ENCODE measurements at regions not wholly inside any gene's neighbourhood (a gene's known extent, or its start where the extent isn't known, plus 50 kb on each side); places are given as distances from the start of the nearest gene placed in this dataset.
"Not testable (repeated sequence)": the region's sequence is repeated elsewhere in the genome, so short reads cannot be mapped to it uniquely, and the experiment has no call there.

DNA sequence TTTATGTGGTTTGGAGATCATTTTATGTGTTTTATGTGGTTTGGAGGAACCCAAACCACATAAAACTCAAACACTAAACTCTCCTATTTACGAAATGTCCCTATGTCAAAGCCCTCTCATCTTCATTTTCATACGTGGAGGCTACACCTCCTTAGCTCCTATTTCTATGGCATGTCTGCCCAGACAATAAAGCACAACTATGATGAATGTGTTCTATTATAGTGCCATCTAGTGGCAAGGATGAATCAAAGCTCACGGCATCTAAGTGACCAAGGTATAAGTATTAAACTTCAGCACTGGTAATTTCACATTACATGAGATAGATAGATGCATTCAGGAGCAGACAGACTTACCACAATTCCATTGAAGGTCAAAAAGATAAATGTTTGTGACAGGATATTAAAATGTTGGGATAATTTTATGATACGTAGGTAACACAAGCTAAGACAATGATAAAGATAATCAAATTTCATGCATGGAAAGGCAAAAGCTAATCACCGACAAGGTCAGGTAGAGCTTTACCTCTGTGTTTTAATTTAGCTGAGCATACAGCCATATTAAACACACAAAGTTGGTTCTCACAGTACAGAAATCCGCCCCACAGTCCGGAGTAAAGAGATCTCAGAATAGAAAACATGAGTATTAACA lies 130.6 kb upstream of the FHIT start:
- no peak for DNase-seq (ENCODE audit: low read depth)

- DNase-seq (ENCODE audit: low read depth): no peak
These were observed 136.6 kb upstream of the FHIT start for GRCh38 chr3:61387817-61388216.

- not testable (repeated sequence) for DNase-seq (ENCODE audit: low read depth)
These were observed 142.3 kb upstream of the FHIT start for GRCh38 chr3:61393480-61393947.

- no peak for DNase-seq (ENCODE audit: low read depth)
These were observed 150.1 kb upstream of the FHIT start for GRCh38 chr3:61401359-61401758.

- DNase-seq (ENCODE audit: low read depth): no peak
These were observed 154.0 kb upstream of the PTPRG start for GRCh38 chr3:61407397-61407796.

- no peak for DNase-seq (ENCODE audit: low read depth)
These were observed 151.7 kb upstream of the PTPRG start for GRCh38 chr3:61409638-61410037.

DNA sequence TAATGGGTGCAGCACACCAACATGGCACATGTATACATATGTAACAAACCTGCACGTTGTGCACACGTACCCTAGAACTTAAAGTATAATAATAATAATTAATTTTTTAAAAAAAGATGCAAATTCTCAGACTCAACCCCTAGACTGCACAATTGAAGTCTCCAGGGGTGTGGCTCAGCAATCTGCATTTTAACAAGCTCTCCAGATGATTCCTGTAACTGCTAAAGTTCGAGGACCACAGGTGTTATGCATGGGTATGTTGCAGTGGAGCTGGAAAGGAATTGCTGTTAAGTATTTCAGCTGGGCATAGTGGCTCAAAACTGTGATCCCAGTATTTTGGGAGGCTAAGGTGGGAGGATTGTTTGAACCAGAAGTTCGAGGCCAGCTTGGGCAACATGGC lies 151.0 kb upstream of the PTPRG start:
- not testable (repeated sequence) for DNase-seq (ENCODE audit: low read depth)

GRCh38 chr3:61411009-61411662 lies 150.2 kb upstream of the PTPRG start:
- no peak for DNase-seq (ENCODE audit: low read depth)

DNA sequence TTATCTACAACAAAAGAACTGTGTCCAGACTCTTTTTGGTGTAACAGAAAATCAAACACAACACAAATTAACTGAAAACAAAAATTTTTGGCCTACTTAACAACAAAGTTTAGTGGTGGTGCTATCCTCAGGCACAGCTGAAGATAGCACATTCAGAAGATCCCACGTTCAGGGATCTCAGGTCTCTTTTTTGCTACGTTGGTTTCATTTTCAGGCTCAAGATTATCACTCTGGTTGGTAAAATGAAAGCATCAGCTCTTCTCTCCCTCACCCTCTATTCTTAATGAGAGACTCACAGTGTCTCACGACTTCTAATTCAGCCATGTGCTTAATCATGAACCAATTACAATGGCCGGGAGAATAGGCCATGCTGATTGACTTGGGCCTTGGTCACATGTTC lies 146.9 kb upstream of the PTPRG start:
- DNase-seq (ENCODE audit: low read depth): no peak

DNA sequence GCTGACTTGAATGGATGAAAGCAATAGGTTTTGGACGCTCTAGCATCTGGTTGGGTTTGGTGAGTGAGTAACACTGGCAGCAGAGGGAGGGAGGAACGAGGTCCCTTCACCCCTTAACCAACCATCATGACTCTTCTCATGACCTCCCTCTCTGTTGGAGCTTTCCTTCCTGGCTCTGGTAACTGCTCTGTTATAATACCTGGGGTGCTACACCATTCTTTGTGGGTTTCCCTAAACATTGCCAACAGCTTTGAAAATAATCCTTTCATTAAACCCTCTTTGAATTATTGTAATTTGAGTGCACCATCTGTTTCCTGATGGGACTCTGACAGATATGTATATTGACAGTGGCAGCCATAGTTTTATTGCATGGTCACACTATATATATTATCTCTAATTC lies 146.2 kb upstream of the PTPRG start:
- DNase-seq (ENCODE audit: low read depth): no peak

DNA sequence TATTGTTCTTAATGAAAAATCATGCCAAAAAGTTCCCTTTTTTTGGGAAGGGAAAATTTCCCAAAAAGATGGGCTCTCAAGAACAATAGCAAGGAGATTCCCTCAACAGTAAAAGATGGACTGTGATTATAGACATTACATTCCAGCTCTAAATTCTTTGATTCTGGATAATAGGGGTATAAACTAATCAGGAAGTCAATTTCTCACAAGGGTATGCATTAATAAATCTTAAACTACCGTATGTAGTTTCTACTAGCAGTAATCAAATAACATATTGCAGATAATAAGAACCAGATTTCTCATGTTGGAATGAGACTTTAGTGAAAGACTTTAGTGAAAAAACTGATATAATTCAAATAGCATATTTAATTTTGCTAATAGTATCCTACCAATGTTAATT lies 144.8 kb upstream of the PTPRG start:
- DNase-seq (ENCODE audit: low read depth): no peak

DNA sequence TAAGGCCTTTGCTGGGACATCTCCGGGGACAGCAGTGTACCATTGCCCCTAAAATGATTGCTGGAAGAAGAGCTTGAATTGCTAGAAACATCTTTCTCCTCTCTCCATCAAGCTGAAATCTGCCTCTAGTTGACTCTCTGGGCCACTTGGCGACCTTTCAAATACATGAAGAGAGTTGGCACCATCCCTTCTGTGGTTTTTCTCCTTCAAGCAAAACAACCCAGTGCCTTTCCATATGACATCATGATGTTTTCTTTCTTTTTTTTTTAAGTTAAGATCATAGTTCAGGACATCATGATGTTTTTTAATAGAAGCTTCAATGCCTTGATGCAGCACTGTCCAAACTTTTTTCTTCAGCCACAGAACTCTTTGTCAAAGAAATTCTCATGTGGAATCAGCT lies 144.0 kb upstream of the PTPRG start:
- no peak for DNase-seq (ENCODE audit: low read depth)

- DNase-seq (ENCODE audit: low read depth): no peak
These were observed 141.1 kb upstream of the PTPRG start for GRCh38 chr3:61420136-61420759.

- DNase-seq (ENCODE audit: low read depth): no peak
These were observed 138.3 kb upstream of the PTPRG start for GRCh38 chr3:61422945-61423673.

DNA sequence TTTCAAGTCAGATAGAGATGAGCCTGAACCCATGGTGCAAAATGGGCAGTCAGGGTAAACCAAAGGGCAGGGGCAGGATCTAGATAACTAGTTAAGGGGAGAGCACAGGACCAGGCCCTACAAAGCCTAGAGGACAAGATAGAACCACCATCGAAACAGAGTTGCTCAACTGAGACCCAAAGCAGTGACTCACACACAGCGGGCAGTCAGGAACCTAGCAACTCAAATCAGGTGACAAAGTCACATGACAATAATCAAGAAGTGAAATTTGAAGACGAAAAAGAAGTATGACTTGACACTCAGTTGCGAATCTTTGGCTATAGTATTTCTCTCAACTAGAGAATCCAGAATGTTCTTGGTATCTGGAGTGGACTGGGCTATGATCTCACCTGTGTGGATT lies 136.0 kb upstream of the PTPRG start:
- no peak for DNase-seq (ENCODE audit: low read depth)

GRCh38 chr3:61429106-61429505 lies 132.3 kb upstream of the PTPRG start:
- DNase-seq (ENCODE audit: low read depth): no peak

DNA sequence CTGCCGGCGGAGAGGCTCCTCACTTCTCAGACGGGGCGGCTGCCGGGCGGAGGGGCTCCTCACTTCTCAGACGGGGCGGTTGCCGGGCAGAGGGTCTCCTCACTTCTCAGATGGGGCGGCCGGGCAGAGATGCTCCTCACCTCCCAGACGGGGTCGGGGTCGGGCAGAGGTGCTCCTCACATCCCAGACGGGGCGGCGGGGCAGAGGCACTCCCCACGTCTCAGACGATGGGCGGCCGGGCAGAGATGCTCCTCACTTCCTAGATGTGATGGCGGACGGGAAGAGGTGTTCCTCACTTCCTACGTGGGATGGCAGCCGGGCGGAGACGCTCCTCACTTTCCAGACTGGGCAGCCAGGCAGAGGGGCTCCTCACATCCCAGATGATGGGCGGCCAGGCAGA lies 126.5 kb upstream of the PTPRG start:
- not testable (repeated sequence) for DNase-seq (ENCODE audit: low read depth)

DNA sequence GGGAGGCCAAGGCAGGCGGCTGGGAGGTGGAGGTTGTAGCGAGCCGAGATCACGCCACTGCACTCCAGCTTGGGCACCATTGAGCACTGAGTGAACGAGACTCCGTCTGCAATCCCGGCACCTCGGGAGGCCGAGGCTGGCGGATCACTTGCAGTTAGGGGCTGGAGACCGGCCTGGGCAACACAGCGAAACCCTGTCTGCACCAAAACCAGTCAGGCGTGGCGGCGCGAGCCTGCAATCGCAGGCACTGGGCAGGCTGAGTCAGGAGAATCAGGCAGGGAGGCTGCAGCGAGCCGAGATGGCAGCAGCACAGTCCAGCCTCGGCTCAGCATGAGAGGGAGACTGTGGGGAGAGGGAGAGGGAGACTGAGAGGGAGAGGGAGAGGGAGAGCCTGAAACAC lies 126.0 kb upstream of the PTPRG start:
- not testable (repeated sequence) for DNase-seq (ENCODE audit: low read depth)

DNA sequence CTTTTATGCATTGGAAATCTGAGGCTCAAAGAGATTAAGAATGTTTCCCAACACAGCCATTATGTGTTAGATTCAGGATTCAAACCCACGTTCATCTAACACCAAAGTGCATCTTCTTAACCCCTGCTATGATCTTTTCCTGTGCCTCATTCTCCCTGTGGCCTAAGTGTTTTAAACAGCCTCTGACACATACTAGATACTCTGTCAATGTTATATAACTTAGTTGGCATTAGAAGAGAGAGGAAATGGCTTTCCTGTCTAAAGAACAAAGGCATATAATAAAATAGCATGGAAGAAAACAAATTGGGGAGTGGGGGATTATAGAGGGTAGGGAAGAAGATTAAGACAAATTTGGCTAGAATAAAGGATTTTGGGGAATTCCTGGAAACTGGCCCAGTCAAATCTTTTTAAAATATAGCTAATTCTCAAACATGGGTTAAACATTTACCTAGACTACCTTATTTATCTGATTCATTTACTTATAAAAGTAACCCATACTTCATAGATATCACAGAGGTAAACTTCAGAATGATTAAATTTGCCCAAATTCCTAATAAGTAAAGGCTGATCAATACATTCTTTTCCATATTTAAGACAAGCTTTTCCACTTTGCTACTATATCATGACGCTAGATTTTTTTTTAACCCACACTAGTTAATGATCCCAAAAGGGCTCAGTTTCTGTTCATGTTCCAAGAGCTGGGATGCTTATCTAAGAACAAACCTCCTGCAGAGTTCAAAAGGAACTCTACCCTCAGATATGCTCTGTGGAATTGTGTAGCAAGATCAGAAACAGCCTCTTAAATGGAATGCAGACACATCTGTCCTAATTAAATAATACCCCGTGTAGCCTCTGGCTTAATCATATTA lies 122.9 kb upstream of the PTPRG start:
- no peak for DNase-seq (ENCODE audit: low read depth)

GRCh38 chr3:61439122-61439458 lies 122.3 kb upstream of the PTPRG start:
- DNase-seq (ENCODE audit: low read depth): no peak

DNA sequence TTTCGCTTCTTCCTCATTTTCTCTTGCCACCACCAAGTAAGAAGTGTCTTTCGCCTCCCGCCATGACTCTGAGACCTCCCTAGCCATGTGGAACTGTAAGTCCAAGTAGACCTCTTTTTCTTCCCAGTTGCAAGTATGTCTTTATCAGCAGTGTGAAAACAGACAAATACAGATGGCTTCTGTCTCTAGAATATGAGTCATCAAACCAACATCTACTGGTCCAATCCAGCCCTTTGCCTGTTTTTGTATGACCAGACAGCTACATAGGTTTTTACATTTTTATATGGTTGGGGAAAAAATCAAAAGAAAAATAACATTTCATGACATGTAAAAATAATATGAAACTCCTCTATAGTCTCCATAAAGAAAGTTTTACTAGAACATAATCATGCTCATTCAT lies 118.7 kb upstream of the PTPRG start:
- DNase-seq (ENCODE audit: low read depth): no peak

- no peak for DNase-seq (ENCODE audit: low read depth)
These were observed 117.5 kb upstream of the PTPRG start for GRCh38 chr3:61443886-61444285.
